Kidney glomerular epithelial cell (primary cell): ENCODE measurements at regions not wholly inside any gene's neighbourhood (a gene's known extent, or its start where the extent isn't known, plus 50 kb on each side); places are given as distances from the start of the nearest gene placed in this dataset.

Experiments used
- DNase-seq: peaks from one replicate; lab custom pipeline; 2025; lab: John Stamatoyannopoulos, UW

- no peak for DNase-seq
Observed at GRCh38 chr20:60430516-60431001, 472.3 kb downstream of the CDH26 start.

GRCh38 chr20:60431349-60431748, 473.1 kb downstream of the CDH26 start:
- DNase-seq = no peak

- DNase-seq = no peak
Observed at GRCh38 chr20:60437418-60437817, 479.2 kb downstream of the CDH26 start.

GRCh38 chr20:60446267-60447111, 488.3 kb downstream of the CDH26 start:
- DNase-seq = no peak

GRCh38 chr20:60447703-60448102, 489.5 kb downstream of the CDH26 start:
- DNase-seq = no peak

- DNase-seq = no peak
Observed at GRCh38 chr20:60453388-60454246, 495.4 kb downstream of the CDH26 start.

GRCh38 chr20:60454491-60454890, 496.3 kb downstream of the CDH26 start:
- DNase-seq = no peak

- no peak for DNase-seq
Observed at GRCh38 chr20:60455272-60455671, 497.0 kb downstream of the CDH26 start.

- no peak for DNase-seq
Observed at GRCh38 chr20:60459212-60459611, 501.0 kb downstream of the CDH26 start.

GRCh38 chr20:60461993-60462392, 503.8 kb downstream of the CDH26 start:
- no peak for DNase-seq

- no peak for DNase-seq
Observed at GRCh38 chr20:60463798-60464197, 505.6 kb downstream of the CDH26 start.

- DNase-seq = no peak
Observed at GRCh38 chr20:60465439-60465838, 507.2 kb downstream of the CDH26 start.

GRCh38 chr20:60465993-60466686, 507.9 kb downstream of the CDH26 start:
- no peak for DNase-seq

GRCh38 chr20:60466687-60467022, 508.4 kb downstream of the CDH26 start:
- no peak for DNase-seq

- DNase-seq = no peak
Observed at GRCh38 chr20:60467078-60467477, 508.9 kb downstream of the CDH26 start.

GRCh38 chr20:60467771-60468170, 509.5 kb downstream of the CDH26 start:
- no peak for DNase-seq

- DNase-seq = no peak
Observed at GRCh38 chr20:60469829-60470228, 511.6 kb downstream of the CDH26 start.

- no peak for DNase-seq
Observed at GRCh38 chr20:60470366-60470765, 512.1 kb downstream of the CDH26 start.

GRCh38 chr20:60473211-60473610, 515.0 kb downstream of the CDH26 start:
- DNase-seq = no peak

- no peak for DNase-seq
Observed at GRCh38 chr20:60474385-60474910, 516.2 kb downstream of the CDH26 start.

GRCh38 chr20:60476045-60476444, 517.8 kb downstream of the CDH26 start:
- DNase-seq = no peak

GRCh38 chr20:60477958-60478357, 519.7 kb downstream of the CDH26 start:
- no peak for DNase-seq
